ENCODE measurements at regions not wholly inside any gene's neighbourhood (a gene's known extent, or its start where the extent isn't known, plus 50 kb on each side); places are given as distances from the start of the nearest gene placed in this dataset.

GRCh38 chr4:112001041-112001440 is 144.2 kb upstream of the FAM241A start:
- 93 to 95% methylated on average over 1 of the region's 1 CpG for WGBS, 2 donors
- Histone ChIP-seq H3K36me3 (no peaks in the 10 kb centered on the region), H3K27ac (no peak overlapping the region), H3K4me3 (no peak overlapping the region), H3K9me3 (no peaks in the 10 kb centered on the region), H3K4me1 (no peaks in the 10 kb centered on the region), H3K27me3 (peaks cover 0 to 9% (median 0%) of the 10 kb centered on the region in 7 donors)
- no peak for ATAC-seq
- DNase-seq = no peak
- no peak for TF ChIP-seq CTCF (IDR thresholded peaks at IDR 0.05)
- intact Hi-C loops (cut with DNase I) = no loop called here

- Histone ChIP-seq H3K4me1 (no peaks in the 10 kb centered on the region), H3K27me3 (peaks cover 0 to 4% (median 0%) of the 10 kb centered on the region in 7 donors), H3K4me3 (no peak overlapping the region), H3K9me3 (no peaks in the 10 kb centered on the region), H3K27ac (no peak overlapping the region), H3K36me3 (no peaks in the 10 kb centered on the region)
- ATAC-seq = no peak
- intact Hi-C loops (cut with DNase I) = no loop called here
- no peak for TF ChIP-seq CTCF (IDR thresholded peaks at IDR 0.05)
- 65 to 78% methylated on average over 2 of the region's 2 CpGs for WGBS, 2 donors
- DNase-seq = no peak
These were observed 143.0 kb upstream of the FAM241A start for GRCh38 chr4:112002248-112002661.

- Histone ChIP-seq H3K4me3 (no peak overlapping the region), H3K4me1 (no peaks in the 10 kb centered on the region), H3K36me3 (no peaks in the 10 kb centered on the region), H3K27me3 (peaks cover 0 to 4% (median 0%) of the 10 kb centered on the region in 7 donors), H3K9me3 (no peaks in the 10 kb centered on the region), H3K27ac (no peak overlapping the region)
- TF ChIP-seq CTCF (IDR thresholded peaks at IDR 0.05) = no peak
- ATAC-seq (no peak), DNase-seq (no peak)
- WGBS, 2 donors = 49 to 60% methylated on average over 2 of the region's 2 CpGs
- intact Hi-C loops (cut with DNase I) = no loop called here
These were observed 141.9 kb upstream of the FAM241A start for GRCh38 chr4:112003231-112003907.

- H3K4me3 ChIP-seq = no peak overlapping the region
- H3K36me3 ChIP-seq = no peaks in the 10 kb centered on the region
- intact Hi-C loops (cut with DNase I) = no loop called here
- H3K9me3 ChIP-seq = no peaks in the 10 kb centered on the region
- TF ChIP-seq CTCF (IDR thresholded peaks at IDR 0.05) = no peak
- peaks cover 0 to 4% (median 0%) of the 10 kb centered on the region in 7 donors for H3K27me3 ChIP-seq
- no peak for ATAC-seq
- no peaks in the 10 kb centered on the region for H3K4me1 ChIP-seq
- no peak for DNase-seq
- no peak overlapping the region for H3K27ac ChIP-seq
These were observed 140.2 kb upstream of the FAM241A start for GRCh38 chr4:112005027-112005426.
